ENCODE measurements at regions not wholly inside any gene's neighbourhood (a gene's known extent, or its start where the extent isn't known, plus 50 kb on each side); places are given as distances from the start of the nearest gene placed in this dataset.

GRCh38 chr1:70616946-70617345 is 205.9 kb downstream of the CTH start:
- no peak for TF ChIP-seq EZH2phosphoT487 (IDR thresholded peaks at IDR 0.05; ENCODE audit: low read depth)
- TF ChIP-seq, protein P1, sequence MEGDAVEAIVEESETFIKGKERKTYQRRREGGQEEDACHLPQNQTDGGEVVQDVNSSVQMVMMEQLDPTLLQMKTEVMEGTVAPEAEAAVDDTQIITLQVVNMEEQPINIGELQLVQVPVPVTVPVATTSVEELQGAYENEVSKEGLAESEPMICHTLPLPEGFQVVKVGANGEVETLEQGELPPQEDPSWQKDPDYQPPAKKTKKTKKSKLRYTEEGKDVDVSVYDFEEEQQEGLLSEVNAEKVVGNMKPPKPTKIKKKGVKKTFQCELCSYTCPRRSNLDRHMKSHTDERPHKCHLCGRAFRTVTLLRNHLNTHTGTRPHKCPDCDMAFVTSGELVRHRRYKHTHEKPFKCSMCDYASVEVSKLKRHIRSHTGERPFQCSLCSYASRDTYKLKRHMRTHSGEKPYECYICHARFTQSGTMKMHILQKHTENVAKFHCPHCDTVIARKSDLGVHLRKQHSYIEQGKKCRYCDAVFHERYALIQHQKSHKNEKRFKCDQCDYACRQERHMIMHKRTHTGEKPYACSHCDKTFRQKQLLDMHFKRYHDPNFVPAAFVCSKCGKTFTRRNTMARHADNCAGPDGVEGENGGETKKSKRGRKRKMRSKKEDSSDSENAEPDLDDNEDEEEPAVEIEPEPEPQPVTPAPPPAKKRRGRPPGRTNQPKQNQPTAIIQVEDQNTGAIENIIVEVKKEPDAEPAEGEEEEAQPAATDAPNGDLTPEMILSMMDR (IDR thresholded peaks at IDR 0.05; ENCODE audit: low read depth, low read length), result no peak
- Histone ChIP-seq H3K36me3 (replicated peaks; ENCODE audit: low read depth, low read length) (no peaks in the 10 kb centered on the region), H3K27ac (ENCODE audit: low read length) (no peak overlapping the region), H3K27me3 (ENCODE audit: low read depth, low read length) (no peaks in the 10 kb centered on the region), H3K4me2 (ENCODE audit: low read length) (no peak overlapping the region), H4K20me1 (ENCODE audit: insufficient read depth, low read length) (no peaks in the 10 kb centered on the region), H3K9me3 (ENCODE audit: insufficient read depth, low read length) (no peaks in the 10 kb centered on the region), H3K79me2 (ENCODE audit: low read length) (no peaks in the 10 kb centered on the region), H2AFZ (ENCODE audit: low read depth, low read length) (no peak overlapping the region), H3K4me3 (ENCODE audit: low read length) (no peak overlapping the region), H3K9ac (ENCODE audit: low read length) (no peak overlapping the region), H3K4me1 (ENCODE audit: low read length) (no peaks in the 10 kb centered on the region)

GRCh38 chr1:70617728-70618127 is 206.7 kb downstream of the CTH start:
- no peaks in the 10 kb centered on the region for H3K36me3 ChIP-seq (replicated peaks; ENCODE audit: low read depth, low read length)
- TF ChIP-seq, protein P1 (IDR thresholded peaks at IDR 0.05; ENCODE audit: low read depth, low read length), result no peak
- TF ChIP-seq EZH2phosphoT487 (IDR thresholded peaks at IDR 0.05; ENCODE audit: low read depth), result no peak
- no peak overlapping the region for H3K4me2 ChIP-seq (ENCODE audit: low read length)
- H3K4me1 ChIP-seq (ENCODE audit: low read length), result no peaks in the 10 kb centered on the region
- no peaks in the 10 kb centered on the region for H4K20me1 ChIP-seq (ENCODE audit: insufficient read depth, low read length)
- no peak overlapping the region for H3K4me3 ChIP-seq (ENCODE audit: low read length)
- H3K79me2 ChIP-seq (ENCODE audit: low read length), result no peaks in the 10 kb centered on the region
- H2AFZ ChIP-seq (ENCODE audit: low read depth, low read length), result no peak overlapping the region
- no peaks in the 10 kb centered on the region for H3K27me3 ChIP-seq (ENCODE audit: low read depth, low read length)
- no peaks in the 10 kb centered on the region for H3K9me3 ChIP-seq (ENCODE audit: insufficient read depth, low read length)
- no peak overlapping the region for H3K27ac ChIP-seq (ENCODE audit: low read length)
- H3K9ac ChIP-seq (ENCODE audit: low read length), result no peak overlapping the region

GRCh38 chr1:70627910-70628309 is 216.8 kb downstream of the CTH start:
- no peaks in the 10 kb centered on the region for H3K4me1 ChIP-seq (ENCODE audit: low read length)
- H3K9ac ChIP-seq (ENCODE audit: low read length), result no peak overlapping the region
- no peak overlapping the region for H3K27ac ChIP-seq (ENCODE audit: low read length)
- H3K36me3 ChIP-seq (replicated peaks; ENCODE audit: low read depth, low read length), result no peaks in the 10 kb centered on the region
- no peak overlapping the region for H3K4me3 ChIP-seq (ENCODE audit: low read length)
- no peaks in the 10 kb centered on the region for H3K27me3 ChIP-seq (ENCODE audit: low read depth, low read length)
- H3K4me2 ChIP-seq (ENCODE audit: low read length), result no peak overlapping the region
- H3K79me2 ChIP-seq (ENCODE audit: low read length), result no peaks in the 10 kb centered on the region
- TF ChIP-seq, protein P1 (IDR thresholded peaks at IDR 0.05; ENCODE audit: low read depth, low read length), result no peak
- no peak for TF ChIP-seq EZH2phosphoT487 (IDR thresholded peaks at IDR 0.05; ENCODE audit: low read depth)
- no peaks in the 10 kb centered on the region for H3K9me3 ChIP-seq (ENCODE audit: insufficient read depth, low read length)
- H4K20me1 ChIP-seq (ENCODE audit: insufficient read depth, low read length), result no peaks in the 10 kb centered on the region
- no peak overlapping the region for H2AFZ ChIP-seq (ENCODE audit: low read depth, low read length)

DNA sequence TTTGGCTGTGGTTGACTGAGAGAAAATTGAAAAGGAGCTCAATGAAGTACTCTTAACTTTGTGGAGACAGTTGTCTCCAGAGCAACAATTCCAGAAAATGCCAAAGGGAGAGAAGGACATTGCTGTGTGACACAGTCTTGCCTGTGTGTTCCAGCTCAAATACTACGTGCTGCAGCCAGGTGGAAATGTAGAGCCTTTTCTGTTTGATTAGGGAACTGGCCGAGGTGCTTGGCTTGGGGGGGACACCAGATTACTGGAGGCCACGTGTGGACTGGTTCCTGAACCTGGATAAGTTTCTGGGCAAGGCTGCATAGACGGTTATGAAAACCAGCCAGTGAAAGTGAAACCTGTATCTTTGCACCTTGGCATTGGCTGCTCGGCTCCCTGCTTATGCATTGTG is 217.9 kb downstream of the CTH start:
- no peak overlapping the region for H3K27ac ChIP-seq (ENCODE audit: low read length)
- H3K4me3 ChIP-seq (ENCODE audit: low read length), result no peak overlapping the region
- no peaks in the 10 kb centered on the region for H3K27me3 ChIP-seq (ENCODE audit: low read depth, low read length)
- H2AFZ ChIP-seq (ENCODE audit: low read depth, low read length), result no peak overlapping the region
- H4K20me1 ChIP-seq (ENCODE audit: insufficient read depth, low read length), result no peaks in the 10 kb centered on the region
- no peaks in the 10 kb centered on the region for H3K9me3 ChIP-seq (ENCODE audit: insufficient read depth, low read length)
- no peak for TF ChIP-seq EZH2phosphoT487 (IDR thresholded peaks at IDR 0.05; ENCODE audit: low read depth)
- TF ChIP-seq, protein P1 (IDR thresholded peaks at IDR 0.05; ENCODE audit: low read depth, low read length), result no peak
- H3K4me2 ChIP-seq (ENCODE audit: low read length), result no peak overlapping the region
- no peak overlapping the region for H3K9ac ChIP-seq (ENCODE audit: low read length)
- H3K36me3 ChIP-seq (replicated peaks; ENCODE audit: low read depth, low read length), result no peaks in the 10 kb centered on the region
- no peaks in the 10 kb centered on the region for H3K79me2 ChIP-seq (ENCODE audit: low read length)
- no peaks in the 10 kb centered on the region for H3K4me1 ChIP-seq (ENCODE audit: low read length)
